Astrocyte of the cerebellum (primary cell): ENCODE measurements at regions not wholly inside any gene's neighbourhood (a gene's known extent, or its start where the extent isn't known, plus 50 kb on each side); places are given as distances from the start of the nearest gene placed in this dataset.

Experiments used
- DNase-seq: peaks from one replicate; pipeline ENCODE4 v3.0.0-alpha.2; 2011; ENCODE audit warnings: low read depth
- H3K4me3 ChIP-seq: 2 replicates; pipeline ENCODE4 v1.5.1; 2011; ENCODE audit warnings: mild to moderate bottlenecking, low read depth, low read length, moderate library complexity
- in situ Hi-C: cut with HindIII; loops from 2 replicates; pipeline ENCODE4 v1.10.0; 2017; ENCODE audit warnings: low sequenced_read_pairs
- TF ChIP-seq, protein P1 (sequence below): IDR thresholded peaks from 2 replicates; pipeline ENCODE4 v1.5.1; 2012; ENCODE audit warnings: low read length, low read depth, moderate library complexity, mild to moderate bottlenecking; ENCODE audit errors: missing control alignments

DNA sequence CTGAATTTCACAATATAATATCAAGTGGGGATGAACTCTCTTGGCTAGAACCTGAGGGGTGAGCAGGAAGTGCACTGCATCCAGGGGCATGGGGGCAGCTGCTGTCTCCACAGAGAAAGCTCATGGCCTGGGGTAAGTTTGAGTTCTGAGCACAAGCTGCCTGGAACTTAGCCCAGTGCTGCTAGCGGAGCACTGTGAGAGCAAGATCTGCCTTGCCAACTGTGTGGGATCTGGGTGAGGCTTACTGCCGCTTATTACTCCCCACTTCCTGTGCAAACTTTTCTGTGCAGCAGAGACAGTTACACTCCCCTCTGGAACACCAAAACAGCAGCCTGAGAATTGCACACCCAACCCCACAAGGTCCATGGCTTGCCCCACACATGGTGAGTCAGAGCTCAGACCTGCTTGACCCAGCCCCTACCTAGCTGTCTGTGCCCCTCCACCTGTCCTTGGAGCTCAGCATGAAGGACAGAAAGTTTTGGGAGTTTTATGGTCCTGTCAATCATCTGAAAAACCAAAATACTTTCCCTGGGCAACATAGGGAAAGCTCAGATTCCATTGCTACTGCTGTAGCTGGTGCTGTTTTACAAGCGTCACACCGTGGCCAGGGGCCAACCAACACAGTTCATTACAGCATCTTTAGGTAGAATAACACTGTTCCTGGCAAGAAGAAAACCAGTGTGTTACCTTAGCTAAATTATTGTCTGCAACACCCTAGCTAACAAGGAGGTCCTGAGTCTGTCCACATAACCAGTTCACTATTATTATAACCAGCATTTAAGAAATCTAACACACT, 762.1 kb upstream of the NEGR1 start:
- no peak overlapping the region for H3K4me3 ChIP-seq
- TF ChIP-seq, protein P1, sequence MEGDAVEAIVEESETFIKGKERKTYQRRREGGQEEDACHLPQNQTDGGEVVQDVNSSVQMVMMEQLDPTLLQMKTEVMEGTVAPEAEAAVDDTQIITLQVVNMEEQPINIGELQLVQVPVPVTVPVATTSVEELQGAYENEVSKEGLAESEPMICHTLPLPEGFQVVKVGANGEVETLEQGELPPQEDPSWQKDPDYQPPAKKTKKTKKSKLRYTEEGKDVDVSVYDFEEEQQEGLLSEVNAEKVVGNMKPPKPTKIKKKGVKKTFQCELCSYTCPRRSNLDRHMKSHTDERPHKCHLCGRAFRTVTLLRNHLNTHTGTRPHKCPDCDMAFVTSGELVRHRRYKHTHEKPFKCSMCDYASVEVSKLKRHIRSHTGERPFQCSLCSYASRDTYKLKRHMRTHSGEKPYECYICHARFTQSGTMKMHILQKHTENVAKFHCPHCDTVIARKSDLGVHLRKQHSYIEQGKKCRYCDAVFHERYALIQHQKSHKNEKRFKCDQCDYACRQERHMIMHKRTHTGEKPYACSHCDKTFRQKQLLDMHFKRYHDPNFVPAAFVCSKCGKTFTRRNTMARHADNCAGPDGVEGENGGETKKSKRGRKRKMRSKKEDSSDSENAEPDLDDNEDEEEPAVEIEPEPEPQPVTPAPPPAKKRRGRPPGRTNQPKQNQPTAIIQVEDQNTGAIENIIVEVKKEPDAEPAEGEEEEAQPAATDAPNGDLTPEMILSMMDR: no peak
- peak; percentile 20 for DNase-seq
- in situ Hi-C loops: no loop called here

DNA sequence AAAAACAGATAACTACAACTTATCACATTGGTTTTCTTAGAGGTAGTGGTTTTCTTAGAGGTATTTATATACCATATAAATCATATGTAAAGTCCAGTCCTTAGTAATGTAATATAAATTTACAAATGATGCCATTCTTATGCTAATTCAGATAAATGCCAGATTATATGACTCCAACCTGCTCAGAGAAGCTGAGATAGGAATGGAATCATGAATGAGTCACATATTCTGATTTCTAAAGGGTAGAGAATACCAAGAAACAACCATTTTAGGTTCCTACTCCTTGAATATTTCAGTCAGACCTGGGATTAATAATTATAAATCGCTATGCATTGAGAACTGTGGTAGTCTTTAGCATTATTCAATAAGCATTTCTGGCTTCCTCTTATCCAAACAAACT, 760.1 kb upstream of the NEGR1 start:
- no peak overlapping the region for H3K4me3 ChIP-seq
- in situ Hi-C loops: no loop called here
- TF ChIP-seq, protein P1: no peak
- no peak for DNase-seq

DNA sequence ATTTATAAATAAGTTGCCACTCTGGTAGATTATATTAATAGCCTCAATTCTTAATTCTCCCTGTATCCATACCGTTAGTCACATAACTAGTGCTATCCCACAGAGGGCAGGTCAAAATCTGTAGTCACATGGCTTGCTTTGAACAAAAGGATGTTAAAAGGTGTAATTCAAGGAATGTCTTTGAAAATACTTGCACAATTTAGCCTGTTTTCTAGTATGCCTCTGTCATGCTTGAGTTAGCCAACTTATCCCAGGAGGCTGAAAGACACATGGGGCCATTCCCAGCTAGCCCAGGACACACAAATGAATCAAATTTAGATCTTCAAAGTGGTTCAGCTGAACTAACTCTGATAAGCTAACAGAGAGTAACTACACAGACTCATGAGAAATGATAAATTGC, 758.5 kb upstream of the NEGR1 start:
- TF ChIP-seq, protein P1: no peak
- no peak for DNase-seq
- H3K4me3 ChIP-seq: no peak overlapping the region
- in situ Hi-C loops: no loop called here

DNA sequence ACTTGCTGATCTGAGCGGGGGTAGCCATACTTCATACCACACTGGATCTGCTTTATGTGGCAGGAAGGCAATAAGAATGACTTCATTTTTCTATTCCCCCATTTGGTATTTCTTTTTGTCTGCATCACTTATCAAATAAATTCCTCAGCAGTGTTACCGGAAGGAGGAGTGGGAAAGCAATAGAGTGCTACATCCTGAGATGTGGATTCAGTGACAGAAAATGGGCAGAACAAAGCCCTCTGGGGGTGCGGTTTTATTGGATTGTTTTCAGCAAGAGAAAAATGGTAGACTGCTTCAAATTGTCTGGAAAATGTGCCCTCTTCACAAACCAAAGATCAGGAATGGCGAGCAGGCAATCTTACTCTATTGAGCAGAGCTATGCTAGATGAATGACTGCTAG, 751.9 kb upstream of the NEGR1 start:
- no peak for DNase-seq
- in situ Hi-C loops: no loop called here
- TF ChIP-seq, protein P1: no peak
- no peak overlapping the region for H3K4me3 ChIP-seq

DNA sequence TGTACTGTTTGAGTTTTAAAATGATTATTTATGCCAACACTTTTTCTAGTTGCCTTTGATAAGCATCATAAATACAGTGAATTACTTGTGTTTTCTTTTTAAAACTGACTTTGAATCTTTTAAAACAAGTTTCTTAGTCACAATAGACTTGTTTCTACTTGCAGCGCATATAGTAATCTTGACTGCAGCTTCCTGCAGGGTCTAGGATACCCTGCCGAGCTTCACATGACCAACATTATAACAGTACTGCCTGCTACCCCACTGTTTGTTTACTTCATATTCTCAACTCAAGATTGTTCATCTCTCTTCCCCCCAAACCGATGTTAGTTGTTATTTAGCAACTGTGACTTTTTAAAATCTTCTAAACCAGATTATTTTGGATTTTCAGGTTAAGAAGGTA, 751.3 kb upstream of the NEGR1 start:
- in situ Hi-C loops: no loop called here
- TF ChIP-seq, protein P1: no peak
- H3K4me3 ChIP-seq: no peak overlapping the region
- no peak for DNase-seq

DNA sequence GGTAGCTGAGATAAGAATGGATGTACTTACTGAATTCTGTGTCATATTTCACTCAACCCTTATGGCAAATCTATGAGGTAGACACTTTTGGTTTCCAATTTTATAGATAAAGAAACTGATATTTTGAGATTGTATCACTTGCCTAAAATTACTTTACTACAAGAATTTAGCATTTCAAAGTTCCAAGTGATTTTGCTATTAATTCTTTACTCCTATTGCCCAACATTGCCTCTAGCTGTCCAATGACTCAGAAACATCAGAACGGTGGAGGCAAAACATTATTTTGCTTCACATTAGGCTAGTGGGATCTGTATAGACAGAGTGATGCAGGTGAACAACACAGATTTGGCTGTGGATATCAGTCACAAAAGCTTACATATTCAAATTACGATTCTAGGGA, 747.2 kb upstream of the NEGR1 start:
- no peak for DNase-seq
- no peak overlapping the region for H3K4me3 ChIP-seq
- TF ChIP-seq, protein P1: no peak
- in situ Hi-C loops: no loop called here
